ENCODE measurements at regions not wholly inside any gene's neighbourhood (a gene's known extent, or its start where the extent isn't known, plus 50 kb on each side); places are given as distances from the start of the nearest gene placed in this dataset.

- TF ChIP-seq POLR2AphosphoS5 (IDR thresholded peaks at IDR 0.05) (no peak), POLR2A (IDR thresholded peaks at IDR 0.05) (no peak)
- TF ChIP-seq, protein P1, sequence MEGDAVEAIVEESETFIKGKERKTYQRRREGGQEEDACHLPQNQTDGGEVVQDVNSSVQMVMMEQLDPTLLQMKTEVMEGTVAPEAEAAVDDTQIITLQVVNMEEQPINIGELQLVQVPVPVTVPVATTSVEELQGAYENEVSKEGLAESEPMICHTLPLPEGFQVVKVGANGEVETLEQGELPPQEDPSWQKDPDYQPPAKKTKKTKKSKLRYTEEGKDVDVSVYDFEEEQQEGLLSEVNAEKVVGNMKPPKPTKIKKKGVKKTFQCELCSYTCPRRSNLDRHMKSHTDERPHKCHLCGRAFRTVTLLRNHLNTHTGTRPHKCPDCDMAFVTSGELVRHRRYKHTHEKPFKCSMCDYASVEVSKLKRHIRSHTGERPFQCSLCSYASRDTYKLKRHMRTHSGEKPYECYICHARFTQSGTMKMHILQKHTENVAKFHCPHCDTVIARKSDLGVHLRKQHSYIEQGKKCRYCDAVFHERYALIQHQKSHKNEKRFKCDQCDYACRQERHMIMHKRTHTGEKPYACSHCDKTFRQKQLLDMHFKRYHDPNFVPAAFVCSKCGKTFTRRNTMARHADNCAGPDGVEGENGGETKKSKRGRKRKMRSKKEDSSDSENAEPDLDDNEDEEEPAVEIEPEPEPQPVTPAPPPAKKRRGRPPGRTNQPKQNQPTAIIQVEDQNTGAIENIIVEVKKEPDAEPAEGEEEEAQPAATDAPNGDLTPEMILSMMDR (IDR thresholded peaks at IDR 0.05): no peak
Observed at GRCh38 chr12:93008044-93008778, 79.1 kb upstream of the EEA1 start.

All from breast epithelium (tissue), 3 donors.